ENCODE measurements at regions not wholly inside any gene's neighbourhood (a gene's known extent, or its start where the extent isn't known, plus 50 kb on each side); places are given as distances from the start of the nearest gene placed in this dataset.

- no peak for DNase-seq
These were observed 653.4 kb downstream of the ANXA1 start for GRCh38 chr9:73805111-73805510.

GRCh38 chr9:73805853-73806458 is 654.3 kb downstream of the ANXA1 start:
- DNase-seq = no peak

GRCh38 chr9:73806876-73807275 is 655.2 kb downstream of the ANXA1 start:
- DNase-seq = no peak

- DNase-seq = no peak
These were observed 656.3 kb downstream of the ANXA1 start for GRCh38 chr9:73807952-73808351.

- DNase-seq = no peak
These were observed 659.0 kb downstream of the ANXA1 start for GRCh38 chr9:73810585-73811215.

- DNase-seq = no peak
These were observed 661.9 kb downstream of the ANXA1 start for GRCh38 chr9:73813546-73813945.

- DNase-seq = no peak
These were observed 665.2 kb downstream of the ANXA1 start for GRCh38 chr9:73816905-73817304.

GRCh38 chr9:73824671-73825070 is 672.5 kb upstream of the RORB start:
- no peak for DNase-seq

- no peak for DNase-seq
These were observed 658.3 kb upstream of the RORB start for GRCh38 chr9:73838871-73839270.

- DNase-seq = no peak
These were observed 657.7 kb upstream of the RORB start for GRCh38 chr9:73839471-73839870.

- no peak for DNase-seq
These were observed 656.1 kb upstream of the RORB start for GRCh38 chr9:73841018-73841417.

GRCh38 chr9:73844135-73844534 is 653.0 kb upstream of the RORB start:
- no peak for DNase-seq

GRCh38 chr9:73845539-73845938 is 651.6 kb upstream of the RORB start:
- DNase-seq = no peak

- no peak for DNase-seq
These were observed 651.0 kb upstream of the RORB start for GRCh38 chr9:73845954-73846690.

- DNase-seq = no peak
These were observed 649.6 kb upstream of the RORB start for GRCh38 chr9:73847536-73847935.

GRCh38 chr9:73853549-73853948 is 643.6 kb upstream of the RORB start:
- no peak for DNase-seq

GRCh38 chr9:73855206-73855605 is 641.9 kb upstream of the RORB start:
- DNase-seq = no peak

- no peak for DNase-seq
These were observed 633.2 kb upstream of the RORB start for GRCh38 chr9:73863924-73864323.

- DNase-seq = no peak
These were observed 630.7 kb upstream of the RORB start for GRCh38 chr9:73866451-73866850.

GRCh38 chr9:73869264-73869663 is 627.9 kb upstream of the RORB start:
- peak; percentile 21 for DNase-seq

GRCh38 chr9:73871636-73872035 is 625.5 kb upstream of the RORB start:
- DNase-seq = no peak

GRCh38 chr9:73872701-73873100 is 624.4 kb upstream of the RORB start:
- DNase-seq = no peak

GRCh38 chr9:73880101-73880500 is 617.0 kb upstream of the RORB start:
- no peak for DNase-seq

GRCh38 chr9:73889023-73889422 is 608.1 kb upstream of the RORB start:
- no peak for DNase-seq
